ENCODE measurements at regions not wholly inside any gene's neighbourhood (a gene's known extent, or its start where the extent isn't known, plus 50 kb on each side); places are given as distances from the start of the nearest gene placed in this dataset.

DNA sequence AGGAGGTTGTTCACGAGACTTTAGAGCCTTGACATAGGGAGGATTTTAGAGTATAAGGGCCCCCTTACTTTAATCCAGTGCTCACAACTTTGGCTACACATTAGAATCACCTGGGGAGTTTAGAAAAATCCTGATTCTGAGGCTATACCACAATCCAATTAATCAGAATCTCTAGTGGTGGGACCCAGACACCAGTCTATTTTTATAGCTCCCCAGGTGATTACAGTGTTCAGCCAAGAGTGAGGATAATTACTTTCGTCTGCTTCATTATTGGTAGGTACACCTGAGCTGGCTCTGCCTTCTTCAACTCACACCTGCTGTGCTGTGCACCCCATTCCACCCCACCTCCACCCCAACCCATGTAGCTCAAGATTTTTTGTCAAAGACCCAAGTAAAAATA is 141.3 kb upstream of the EPB41L4A start:
- intact Hi-C loops (cut with DNase I; ENCODE audit: low total_unique reads) = no loop called here
- no peak overlapping the region for H3K4me3 ChIP-seq (ENCODE audit: low read depth, poor library complexity, severe bottlenecking)
- DNase-seq (ENCODE audit: low spot score in 2 of 2) = no peak
- TF ChIP-seq, protein P1, sequence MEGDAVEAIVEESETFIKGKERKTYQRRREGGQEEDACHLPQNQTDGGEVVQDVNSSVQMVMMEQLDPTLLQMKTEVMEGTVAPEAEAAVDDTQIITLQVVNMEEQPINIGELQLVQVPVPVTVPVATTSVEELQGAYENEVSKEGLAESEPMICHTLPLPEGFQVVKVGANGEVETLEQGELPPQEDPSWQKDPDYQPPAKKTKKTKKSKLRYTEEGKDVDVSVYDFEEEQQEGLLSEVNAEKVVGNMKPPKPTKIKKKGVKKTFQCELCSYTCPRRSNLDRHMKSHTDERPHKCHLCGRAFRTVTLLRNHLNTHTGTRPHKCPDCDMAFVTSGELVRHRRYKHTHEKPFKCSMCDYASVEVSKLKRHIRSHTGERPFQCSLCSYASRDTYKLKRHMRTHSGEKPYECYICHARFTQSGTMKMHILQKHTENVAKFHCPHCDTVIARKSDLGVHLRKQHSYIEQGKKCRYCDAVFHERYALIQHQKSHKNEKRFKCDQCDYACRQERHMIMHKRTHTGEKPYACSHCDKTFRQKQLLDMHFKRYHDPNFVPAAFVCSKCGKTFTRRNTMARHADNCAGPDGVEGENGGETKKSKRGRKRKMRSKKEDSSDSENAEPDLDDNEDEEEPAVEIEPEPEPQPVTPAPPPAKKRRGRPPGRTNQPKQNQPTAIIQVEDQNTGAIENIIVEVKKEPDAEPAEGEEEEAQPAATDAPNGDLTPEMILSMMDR (IDR thresholded peaks at IDR 0.05) = no peak
- no peak for TF ChIP-seq POLR2A (IDR thresholded peaks at IDR 0.05)
- WGBS, 2 donors = 70 to 73% methylated on average over 2 of the region's 2 CpGs

DNA sequence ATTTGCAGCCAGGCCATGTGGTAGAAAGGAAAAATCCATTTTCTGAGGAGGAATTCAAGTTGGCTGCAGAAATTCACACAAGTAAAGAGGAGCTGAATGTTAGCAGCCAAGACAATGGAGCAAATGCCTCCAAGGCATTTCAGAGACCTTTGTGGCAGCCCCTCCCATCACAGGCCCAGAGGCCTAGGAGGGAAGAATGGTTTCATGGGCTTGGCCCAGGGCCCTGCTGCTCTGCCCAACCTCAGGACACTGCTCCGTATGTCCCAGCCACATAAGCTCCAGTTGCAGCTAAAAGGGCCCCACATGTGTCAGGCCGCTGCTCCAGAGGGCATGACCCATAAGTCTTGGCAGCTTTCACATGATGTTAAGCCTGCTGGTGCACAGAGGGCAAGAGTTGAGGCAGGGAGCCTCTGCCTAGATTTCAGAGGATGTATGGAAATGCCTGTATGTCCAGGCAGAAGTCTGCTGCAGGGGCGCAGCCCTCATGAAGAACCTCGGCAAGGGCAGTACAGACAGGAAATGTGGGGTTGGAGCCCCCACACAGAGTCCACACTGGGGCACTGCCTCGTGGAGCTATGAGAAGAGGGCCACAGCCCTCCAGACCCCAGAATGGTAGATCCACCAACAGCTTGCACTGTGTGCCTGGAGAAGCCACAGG is 144.2 kb upstream of the EPB41L4A start:
- 83 to 85% methylated on average over 5 of the region's 5 CpGs for WGBS, 2 donors
- DNase-seq (ENCODE audit: low spot score in 2 of 2) = no peak
- no peak for TF ChIP-seq POLR2A (IDR thresholded peaks at IDR 0.05)
- TF ChIP-seq, protein P1 (IDR thresholded peaks at IDR 0.05) = no peak
- intact Hi-C loops (cut with DNase I; ENCODE audit: low total_unique reads) = no loop called here
- H3K4me3 ChIP-seq (ENCODE audit: low read depth, poor library complexity, severe bottlenecking) = no peak overlapping the region

DNA sequence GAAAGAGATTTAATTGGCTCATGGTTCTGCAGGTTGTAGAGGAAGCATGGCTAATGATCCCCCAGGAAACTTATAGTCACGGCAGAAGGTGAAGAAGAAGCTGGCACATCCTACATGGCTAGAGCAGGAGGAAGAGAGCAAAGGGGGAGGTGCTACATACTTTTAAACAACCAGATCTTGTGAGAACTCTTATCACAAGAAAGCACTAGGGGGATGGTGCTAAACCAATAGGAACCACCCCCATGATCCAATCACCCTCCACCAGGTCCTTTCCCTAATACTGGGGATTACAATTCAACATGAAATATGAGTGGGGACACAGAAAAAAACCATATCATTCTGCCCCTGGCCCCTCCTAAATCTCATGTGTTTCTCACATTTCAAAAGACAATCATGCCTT is 147.2 kb upstream of the EPB41L4A start:
- no peak for TF ChIP-seq POLR2A (IDR thresholded peaks at IDR 0.05)
- TF ChIP-seq, protein P1 (IDR thresholded peaks at IDR 0.05) = no peak
- 87 to 89% methylated on average over 1 of the region's 1 CpG for WGBS, 2 donors
- no peak for DNase-seq (ENCODE audit: low spot score in 2 of 2)
- intact Hi-C loops (cut with DNase I; ENCODE audit: low total_unique reads) = no loop called here
- no peak overlapping the region for H3K4me3 ChIP-seq (ENCODE audit: low read depth, poor library complexity, severe bottlenecking)

DNA sequence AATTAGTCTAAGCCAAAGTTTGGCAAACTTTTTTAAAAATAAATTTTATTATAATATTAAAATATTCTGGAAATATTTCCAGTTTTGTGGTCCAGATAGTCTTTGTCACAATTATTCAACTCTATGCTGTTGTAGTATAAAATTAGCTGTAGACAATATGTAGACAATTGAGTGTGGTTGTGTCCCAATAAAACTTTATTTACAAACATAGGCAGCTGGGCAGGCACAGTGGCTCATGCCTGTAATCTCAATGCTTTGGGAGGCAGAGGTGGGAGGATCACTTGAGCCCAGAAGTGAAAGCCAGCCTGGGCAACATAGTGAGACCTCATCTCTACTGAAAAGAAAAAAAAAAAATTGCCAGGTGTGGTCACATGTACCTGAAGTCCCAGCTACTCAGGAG is 150.5 kb upstream of the EPB41L4A start:
- no peak overlapping the region for H3K4me3 ChIP-seq (ENCODE audit: low read depth, poor library complexity, severe bottlenecking)
- DNase-seq (ENCODE audit: low spot score in 2 of 2) = no peak
- intact Hi-C loops (cut with DNase I; ENCODE audit: low total_unique reads) = no loop called here
- TF ChIP-seq POLR2A (IDR thresholded peaks at IDR 0.05) = no peak
- TF ChIP-seq, protein P1 (IDR thresholded peaks at IDR 0.05) = no peak

DNA sequence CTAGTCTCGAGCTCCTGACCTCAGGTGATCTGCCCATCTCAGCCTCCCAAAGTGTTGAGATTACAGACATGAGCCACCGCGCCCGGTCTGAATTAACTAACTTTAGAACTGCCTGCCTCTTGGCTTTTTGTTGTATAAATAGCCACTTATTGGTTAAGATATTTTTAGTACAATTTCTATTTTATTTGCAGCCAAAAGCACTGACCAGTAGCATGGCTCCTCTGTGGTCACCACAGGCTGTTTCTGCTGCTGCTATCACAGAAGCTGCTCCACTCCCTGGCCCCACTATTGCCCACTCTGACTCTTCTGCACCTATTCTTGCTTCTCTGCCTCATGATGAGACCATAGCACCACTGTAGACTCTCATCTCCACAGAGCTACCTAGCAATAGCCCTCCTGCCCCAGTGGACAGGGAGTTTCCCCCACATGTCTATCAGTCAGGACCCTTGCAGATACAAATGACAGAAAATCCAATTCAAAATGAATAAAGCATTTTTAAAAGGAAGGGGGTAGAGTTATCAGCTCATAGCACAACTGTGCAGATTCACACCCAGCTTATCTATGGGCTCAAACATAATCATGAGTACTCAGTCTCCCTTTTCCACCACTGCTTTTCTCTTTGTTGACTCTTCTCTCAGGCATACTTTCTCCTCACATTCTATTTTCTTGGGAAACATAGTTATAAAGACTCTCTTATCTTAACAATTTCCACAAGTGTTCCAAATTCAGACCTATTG is 151.8 kb upstream of the EPB41L4A start:
- no peak overlapping the region for H3K4me3 ChIP-seq (ENCODE audit: low read depth, poor library complexity, severe bottlenecking)
- 84 to 85% methylated on average over 4 of the region's 4 CpGs for WGBS, 2 donors
- TF ChIP-seq POLR2A (IDR thresholded peaks at IDR 0.05) = no peak
- TF ChIP-seq, protein P1 (IDR thresholded peaks at IDR 0.05) = no peak
- no peak for DNase-seq (ENCODE audit: low spot score in 2 of 2)
- intact Hi-C loops (cut with DNase I; ENCODE audit: low total_unique reads) = no loop called here
